Peyer's patch (tissue), 4 donors: ENCODE measurements at regions not wholly inside any gene's neighbourhood (a gene's known extent, or its start where the extent isn't known, plus 50 kb on each side); places are given as distances from the start of the nearest gene placed in this dataset.

Source experiments
- CTCF ChIP-seq, 6 experiments: fragments of 450-650 bp in 4 of 6; fragments of 200-600 bp in 2 of 6; sonication (generic) in 1 of 6; IDR thresholded peaks; one replicate each; pipeline ENCODE4 v1.5.1; 2017 to 2019; ENCODE audit warnings: antibody characterized with exemption in 6 of 6, mild to moderate bottlenecking in 3 of 6, moderate library complexity in 1 of 6
- POLR2A ChIP-seq, 2 donors: fragments of 450-650 bp; IDR thresholded peaks; one replicate each; pipeline ENCODE4 v1.5.1; 2017; ENCODE audit warnings: antibody characterized with exemption in 2 of 2, mild to moderate bottlenecking in 2 of 2, moderate library complexity in 2 of 2

GRCh38 chr18:56186319-56186718 lies 452.1 kb downstream of the TXNL1 start:
- TF ChIP-seq CTCF (IDR thresholded peaks at IDR 0.05), result no peak
- no peak for TF ChIP-seq POLR2A (IDR thresholded peaks at IDR 0.05)
